NCI-H748 (cell line): ENCODE measurements at regions not wholly inside any gene's neighbourhood (a gene's known extent, or its start where the extent isn't known, plus 50 kb on each side); places are given as distances from the start of the nearest gene placed in this dataset.
A peak's percentile ranks its signal among the peaks of the same experiment; 100 is the strongest.
"Not testable (repeated sequence)": the region's sequence is repeated elsewhere in the genome, so short reads cannot be mapped to it uniquely, and the experiment has no call there.

Source experiments
- DNase-seq: peaks from one replicate; lab custom pipeline; 2025; ENCODE audit not compliant: unreplicated experiment; lab: John Stamatoyannopoulos, UW

DNA sequence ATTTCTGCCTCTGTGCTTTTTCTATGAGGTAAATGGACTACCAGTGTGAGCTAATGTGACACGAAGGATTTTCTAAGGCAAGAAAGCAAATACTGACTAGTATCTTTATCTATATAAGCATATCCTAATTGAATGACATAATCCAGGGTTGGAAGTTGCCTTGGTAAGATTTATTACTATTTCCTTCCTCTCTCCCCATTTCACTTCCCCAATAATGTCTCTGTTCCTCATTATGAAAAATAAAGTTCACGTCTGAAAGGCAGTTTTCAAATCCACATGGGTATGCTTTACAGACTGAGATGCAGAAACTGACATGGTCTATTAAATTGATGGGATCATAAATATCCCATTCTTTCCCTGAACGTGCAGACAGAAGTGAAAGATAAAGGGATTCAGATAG, 86.0 kb downstream of the DTWD1 start:
- DNase-seq = no peak

DNA sequence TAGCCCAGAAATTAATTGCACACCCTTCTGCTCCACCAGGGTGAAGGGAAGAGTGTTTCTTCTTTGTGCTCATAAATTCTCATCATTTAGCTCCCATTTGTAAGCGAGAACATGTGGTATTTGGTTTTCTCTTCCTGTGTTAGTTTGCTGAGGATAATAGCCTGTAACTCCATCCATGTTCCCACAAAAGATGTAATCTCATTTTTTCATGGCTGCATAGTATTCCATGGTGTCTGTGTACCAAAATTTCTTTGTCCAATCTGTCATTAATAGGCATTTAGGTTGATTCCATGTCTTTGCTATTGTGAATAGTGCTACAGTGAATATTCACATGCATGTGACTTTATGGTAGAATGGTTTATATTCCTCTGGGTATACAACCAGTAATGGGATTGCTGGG, 86.8 kb downstream of the DTWD1 start:
- no peak for DNase-seq

- DNase-seq = no peak
Measured at GRCh38 chr15:49709646-49710214, 88.9 kb downstream of the DTWD1 start.

DNA sequence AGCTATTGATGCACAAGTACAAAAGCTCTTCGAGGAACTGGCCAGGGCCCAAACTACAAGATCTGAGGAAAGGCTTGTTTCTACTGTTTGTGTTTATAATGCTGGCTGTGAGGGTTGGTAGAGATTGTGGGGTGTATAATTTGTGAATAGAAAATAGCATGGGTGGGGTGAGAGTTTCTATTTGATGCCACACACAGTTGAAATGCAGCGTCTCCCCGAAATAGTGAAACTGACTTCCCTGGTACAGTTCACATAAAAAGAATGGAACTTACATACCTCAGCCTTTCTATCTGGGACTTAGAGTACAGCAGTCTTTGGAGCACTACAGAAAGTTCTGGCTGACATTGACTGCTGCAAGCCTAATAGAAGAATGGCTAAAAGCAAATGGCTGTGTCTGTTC, 91.3 kb downstream of the DTWD1 start:
- no peak for DNase-seq

DNA sequence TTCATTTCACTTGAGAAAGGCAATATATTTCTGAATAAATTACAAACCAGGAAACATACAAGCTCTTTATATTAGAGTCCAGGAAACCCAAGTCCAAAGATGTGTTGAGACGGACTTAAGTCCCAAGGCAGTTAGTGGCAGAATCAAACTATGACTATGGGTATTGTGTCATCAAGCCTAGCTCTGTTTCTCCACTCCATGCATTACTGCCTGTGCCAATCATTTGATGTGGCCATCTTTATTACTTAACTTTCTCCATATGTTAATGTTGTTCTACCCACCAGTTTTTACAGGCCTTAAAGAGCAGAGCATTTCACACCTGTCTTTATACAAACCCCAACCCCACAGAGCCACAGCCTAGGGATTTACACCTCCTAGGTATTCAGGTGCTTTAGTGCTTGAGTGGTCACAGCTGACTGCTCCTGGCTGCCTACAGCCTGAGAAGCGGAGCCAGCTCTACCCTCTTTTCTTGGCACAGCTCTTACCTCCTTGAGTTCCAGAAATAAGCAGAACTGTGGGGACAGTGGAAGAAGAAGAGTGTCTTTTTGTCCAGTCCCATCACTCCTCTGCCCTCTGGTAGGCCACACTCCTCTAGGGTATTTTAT, 92.1 kb downstream of the DTWD1 start:
- DNase-seq = no peak

- no peak for DNase-seq
Measured at GRCh38 chr15:49715211-49715610, 94.4 kb downstream of the DTWD1 start.

GRCh38 chr15:49715701-49716100, 94.9 kb downstream of the DTWD1 start:
- no peak for DNase-seq

DNA sequence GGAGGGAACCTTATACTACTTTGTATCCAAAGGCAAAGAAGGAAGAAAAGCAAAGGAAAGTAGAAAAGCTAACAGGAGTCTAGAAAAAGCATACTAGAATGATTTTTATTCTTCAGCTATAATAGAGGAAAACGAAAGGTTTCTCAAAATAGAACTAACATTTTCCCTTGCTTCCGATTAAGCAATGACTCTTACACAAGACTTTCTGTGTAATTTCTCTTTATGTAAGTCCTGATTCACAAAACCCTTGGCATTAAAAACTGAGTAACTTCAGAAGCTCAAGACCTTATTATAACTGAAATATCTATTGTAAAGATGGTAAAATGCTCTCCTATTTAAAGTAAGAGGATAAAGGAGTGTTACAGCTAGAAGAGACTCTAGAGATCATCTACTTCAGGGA, 97.4 kb downstream of the DTWD1 start:
- DNase-seq = no peak

DNA sequence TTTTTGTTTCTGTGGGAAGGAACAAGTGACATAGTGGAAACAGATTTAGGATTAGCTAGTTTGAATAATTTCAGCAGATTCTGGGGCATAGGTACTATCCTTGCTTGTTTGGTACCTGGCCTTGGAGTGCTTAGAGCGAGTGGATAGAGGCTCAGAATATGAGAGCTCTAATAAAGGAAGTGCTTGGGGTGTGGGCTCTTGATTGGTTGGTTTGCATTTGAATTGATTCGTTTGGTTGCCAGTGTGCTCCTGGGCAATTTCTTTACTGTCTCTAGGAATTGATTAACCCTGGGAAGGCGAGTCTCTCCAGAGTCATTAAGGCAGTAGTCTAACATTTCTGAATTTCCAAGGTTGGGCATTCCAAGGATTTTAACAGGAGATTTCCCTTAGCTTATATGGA, 98.0 kb downstream of the DTWD1 start:
- no peak for DNase-seq

DNA sequence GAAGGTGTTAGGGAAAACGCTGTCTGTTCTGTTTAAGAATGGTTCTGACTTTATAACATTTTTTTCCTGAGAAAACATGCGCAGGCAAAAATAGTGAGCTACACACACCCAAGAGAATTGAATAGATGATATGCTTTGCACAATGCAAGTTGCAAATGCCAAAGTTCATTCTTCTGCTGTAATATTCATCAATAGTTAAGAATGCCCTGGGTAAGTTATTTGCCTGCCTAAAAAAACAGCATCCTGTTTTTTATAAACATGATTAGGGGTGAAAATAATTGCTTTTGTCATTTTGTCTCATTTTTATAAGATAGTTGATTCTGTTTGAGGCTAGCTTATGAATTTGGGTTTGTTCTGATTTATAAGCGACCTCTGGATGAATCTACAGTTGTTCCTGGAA, 99.4 kb downstream of the DTWD1 start:
- DNase-seq = no peak

- no peak for DNase-seq
Measured at GRCh38 chr15:49721091-49721490, 100.2 kb downstream of the DTWD1 start.

DNA sequence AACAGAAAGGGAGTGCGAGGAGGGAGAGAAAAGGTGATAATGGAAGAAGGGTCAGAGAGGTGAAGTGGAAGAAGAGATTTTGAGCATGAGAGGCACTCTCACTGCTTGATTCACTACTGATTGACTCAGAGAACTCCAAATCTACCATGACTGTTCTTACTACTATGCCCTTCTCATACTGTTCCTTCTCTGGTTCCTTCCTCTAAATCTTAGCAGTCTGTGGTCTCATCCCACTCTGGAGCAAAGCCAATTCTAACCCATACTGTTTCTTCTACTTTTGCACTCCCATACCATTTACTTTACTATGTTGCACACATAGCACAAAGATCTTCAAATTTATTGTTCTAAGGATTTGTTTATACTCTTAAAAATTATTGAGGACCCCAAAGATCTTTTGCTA, 100.8 kb downstream of the DTWD1 start:
- no peak for DNase-seq

DNA sequence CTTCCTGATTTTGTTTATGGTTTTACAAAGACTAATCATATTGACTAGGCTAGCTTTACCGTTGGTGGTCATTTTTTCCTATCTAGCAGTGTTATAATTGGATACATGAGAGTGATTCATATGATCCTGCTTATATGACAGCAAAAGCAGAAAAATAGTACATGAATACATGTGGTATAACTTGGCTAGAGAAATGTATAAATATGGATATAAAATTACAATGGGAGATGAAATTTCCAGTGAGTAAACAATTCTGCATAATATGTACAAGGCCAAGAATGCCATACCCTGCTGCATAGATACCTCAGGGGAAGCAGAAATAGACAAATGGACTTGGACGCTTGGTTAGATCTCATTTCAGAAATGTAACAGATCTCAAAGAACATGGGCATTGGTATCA, 103.1 kb downstream of the DTWD1 start:
- DNase-seq = no peak

DNA sequence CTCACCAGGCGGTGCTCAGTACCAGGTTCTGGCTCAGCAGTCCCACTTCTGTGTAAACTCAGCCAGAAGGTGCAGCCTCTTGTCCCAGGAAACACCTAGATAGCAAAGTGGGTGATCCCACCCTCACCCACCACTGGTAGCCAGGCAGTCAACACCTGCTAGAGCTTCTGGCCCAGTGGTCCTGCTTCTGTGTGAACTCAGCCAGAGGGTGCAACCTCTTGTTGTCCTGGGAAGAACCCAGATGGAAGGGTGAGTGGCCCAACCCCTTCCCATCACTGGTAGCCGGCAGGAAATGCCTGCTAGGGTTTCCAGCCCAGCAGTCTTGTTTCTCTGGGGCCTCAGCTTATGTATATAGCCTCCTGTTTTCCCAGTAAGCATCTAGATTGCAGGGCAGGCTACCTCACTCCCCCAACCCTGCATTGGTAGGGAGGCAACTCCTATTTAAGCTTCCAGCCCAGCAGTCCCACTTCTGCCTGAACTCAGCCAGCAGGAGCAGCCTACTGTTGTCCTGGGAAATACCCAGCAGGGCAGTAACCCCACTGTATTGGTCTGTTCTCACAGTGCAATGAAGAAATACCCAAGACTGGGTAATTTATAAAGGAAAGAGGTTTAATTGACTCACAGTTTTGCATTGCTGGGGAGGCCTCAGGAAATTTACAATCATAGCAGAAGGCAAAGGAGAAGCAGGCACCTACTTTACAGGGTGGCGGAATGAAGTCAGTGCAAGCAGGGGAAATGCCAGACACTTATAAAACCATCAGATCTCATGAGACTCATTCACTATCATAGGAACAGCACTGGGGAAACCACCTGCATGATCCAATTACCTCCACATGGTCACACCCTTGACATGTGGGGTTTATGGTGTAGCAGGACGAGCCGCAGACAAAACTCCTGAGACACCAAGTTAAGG, 110.6 kb downstream of the DTWD1 start:
- DNase-seq = no peak

- not testable (repeated sequence) for DNase-seq
Measured at GRCh38 chr15:49732109-49732508, 111.3 kb downstream of the DTWD1 start.

- not testable (repeated sequence) for DNase-seq
Measured at GRCh38 chr15:49734089-49734488, 113.2 kb downstream of the DTWD1 start.

- peak; percentile 37 for DNase-seq
Measured at GRCh38 chr15:49734831-49735508, 114.1 kb downstream of the DTWD1 start.

- DNase-seq = no peak
Measured at GRCh38 chr15:49737127-49737526, 116.3 kb downstream of the DTWD1 start.

DNA sequence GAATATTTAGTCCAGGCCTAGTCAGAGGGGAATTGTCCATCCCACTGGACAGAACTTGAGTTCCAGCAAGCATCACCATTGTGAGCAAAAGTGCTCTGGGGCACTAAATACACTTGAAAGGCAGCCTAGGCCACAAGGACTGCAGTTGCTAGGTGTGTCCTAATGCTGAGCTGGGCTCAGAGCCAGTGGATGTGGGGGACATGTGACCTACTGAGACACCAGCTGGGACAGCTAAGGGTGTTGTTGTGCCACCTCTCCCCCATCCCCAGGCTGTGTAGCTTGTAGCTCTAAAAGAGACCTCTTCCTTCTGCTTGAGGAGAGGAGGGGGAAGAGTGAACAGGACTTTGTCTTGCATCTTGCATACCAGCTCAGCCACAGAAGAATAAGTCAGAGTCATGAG, 120.9 kb downstream of the DTWD1 start:
- peak; percentile 2 for DNase-seq

GRCh38 chr15:49742381-49742780, 121.5 kb downstream of the DTWD1 start:
- DNase-seq = no peak

- no peak for DNase-seq
Measured at GRCh38 chr15:49747340-49747739, 126.5 kb downstream of the DTWD1 start.

DNA sequence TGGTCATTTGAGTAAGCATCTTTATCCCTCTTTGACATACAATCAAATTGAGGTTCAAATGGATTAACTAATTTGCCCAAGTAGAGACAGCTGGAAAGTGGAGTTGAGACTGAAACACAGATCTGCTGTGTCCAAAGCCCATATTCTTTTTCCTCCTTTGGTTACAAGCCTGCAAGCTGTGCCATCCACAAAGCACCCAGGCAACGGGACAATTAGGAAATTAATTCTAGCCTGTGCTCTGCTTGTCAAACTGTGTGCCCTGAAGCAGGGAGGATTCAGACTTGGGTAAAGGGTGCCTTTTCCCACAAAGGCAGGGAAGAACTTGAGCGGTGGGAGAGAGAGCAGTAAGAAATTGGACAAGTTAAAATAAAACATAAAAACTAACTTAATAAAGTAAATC, 127.9 kb downstream of the DTWD1 start:
- no peak for DNase-seq
